ENCODE measurements at regions not wholly inside any gene's neighbourhood (a gene's known extent, or its start where the extent isn't known, plus 50 kb on each side); places are given as distances from the start of the nearest gene placed in this dataset.

GRCh38 chr1:221137666-221138065 lies 258.4 kb downstream of the HLX start:
- TF ChIP-seq CTCF (conservative IDR thresholded peaks at IDR 0.05; ENCODE audit: low read depth, low read length) = no peak
- TF ChIP-seq EZH2 (IDR thresholded peaks at IDR 0.05; ENCODE audit: low read length, unreplicated experiment) = no peak

All from PC-3 (cell line).